UCSD-AML1 (cell line): ENCODE measurements at regions not wholly inside any gene's neighbourhood (a gene's known extent, or its start where the extent isn't known, plus 50 kb on each side); places are given as distances from the start of the nearest gene placed in this dataset.

Experiments
- DNase-seq: peaks from one replicate; lab custom pipeline; 2025; ENCODE audit not compliant: unreplicated experiment; lab: John Stamatoyannopoulos, UW

DNA sequence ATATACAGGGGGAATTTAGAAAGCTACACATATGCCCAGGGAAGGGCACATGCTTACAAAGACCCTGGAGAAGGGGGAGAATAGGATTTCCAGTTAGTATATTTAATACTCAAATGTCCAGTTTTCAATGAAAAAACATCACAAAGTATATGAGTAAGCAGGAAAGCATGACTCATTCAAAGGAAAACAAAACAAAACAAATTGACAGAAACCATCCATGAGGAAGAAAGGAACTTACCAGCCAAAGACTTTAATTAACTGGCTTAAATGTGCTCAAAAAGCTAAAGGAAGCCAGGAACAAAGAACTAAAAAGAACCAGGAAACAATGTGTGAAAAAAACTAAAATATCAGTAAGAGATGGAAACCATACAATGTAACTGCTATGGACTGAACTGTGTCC, 716.2 kb upstream of the ARGLU1 start:
- no peak for DNase-seq

DNA sequence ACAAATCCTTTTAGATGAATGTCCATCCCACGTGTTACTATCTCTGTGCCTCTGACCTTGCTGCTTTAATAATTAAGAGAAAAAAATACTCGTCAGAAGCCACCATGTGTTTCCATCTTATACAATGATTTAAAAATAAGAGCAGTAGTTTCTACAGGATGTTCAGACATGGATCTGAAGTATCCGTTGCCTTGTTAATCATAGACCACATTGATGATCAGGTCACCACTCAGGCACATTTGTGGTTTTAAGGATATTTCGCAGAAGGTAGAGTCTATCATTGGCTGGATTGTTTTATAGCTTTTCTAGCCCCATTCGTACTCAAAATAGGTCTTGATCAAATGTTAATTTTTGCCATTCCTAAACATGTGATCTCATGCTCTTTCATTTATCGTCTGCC, 710.0 kb upstream of the ARGLU1 start:
- DNase-seq, result no peak

- DNase-seq, result no peak
These were observed 709.0 kb upstream of the ARGLU1 start for GRCh38 chr13:107276936-107277335.

DNA sequence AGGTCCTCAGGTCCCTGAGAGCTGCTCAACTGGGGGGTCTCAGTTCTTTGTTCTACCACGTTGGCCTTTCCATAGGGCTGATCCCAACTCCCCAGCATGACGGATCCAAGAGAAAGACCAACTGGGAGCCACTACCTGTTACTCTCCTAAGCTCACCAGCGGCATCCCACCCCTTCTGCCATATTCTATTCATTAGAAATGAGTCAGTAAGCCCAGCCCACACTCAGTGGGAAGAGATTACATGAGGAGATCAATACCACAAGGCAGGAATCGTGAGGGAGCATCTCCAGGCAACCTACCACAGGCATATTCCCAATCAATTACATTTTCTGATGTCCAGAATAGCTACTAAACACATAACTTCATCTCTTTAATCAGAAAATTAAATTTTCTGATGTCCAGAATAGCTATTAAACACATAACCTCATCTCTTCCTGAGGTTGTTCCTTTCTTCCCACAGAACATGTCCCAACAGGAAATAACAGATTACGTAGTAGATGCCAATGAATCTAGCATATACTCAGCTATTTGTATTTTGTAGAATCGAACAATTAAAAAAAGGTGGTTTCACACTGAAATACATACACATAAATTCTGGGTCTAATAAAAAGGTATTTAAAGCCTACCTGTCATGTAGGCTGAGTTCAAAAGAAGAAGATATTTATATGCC, 708.1 kb upstream of the ARGLU1 start:
- DNase-seq, result no peak

DNA sequence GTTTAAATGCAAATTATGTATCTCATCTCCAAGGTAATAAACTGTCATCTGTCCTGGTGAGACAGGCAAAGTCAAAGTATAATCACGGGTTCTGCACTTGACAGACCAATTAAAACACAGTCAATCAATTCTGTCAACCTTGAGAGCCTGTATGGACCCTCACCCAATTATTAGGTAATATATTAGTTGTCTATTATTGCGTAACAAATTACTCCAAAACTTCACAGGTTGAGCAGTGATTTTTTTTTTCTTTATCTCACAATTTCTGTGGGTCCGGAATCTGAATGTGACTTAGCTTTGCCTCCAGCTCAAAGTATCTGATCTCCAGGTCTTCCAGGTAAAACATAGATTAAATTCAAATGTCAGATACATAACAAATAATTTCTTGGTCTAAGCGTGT, 707.4 kb upstream of the ARGLU1 start:
- DNase-seq, result no peak

- no peak for DNase-seq
These were observed 703.3 kb upstream of the ARGLU1 start for GRCh38 chr13:107271227-107271626.

DNA sequence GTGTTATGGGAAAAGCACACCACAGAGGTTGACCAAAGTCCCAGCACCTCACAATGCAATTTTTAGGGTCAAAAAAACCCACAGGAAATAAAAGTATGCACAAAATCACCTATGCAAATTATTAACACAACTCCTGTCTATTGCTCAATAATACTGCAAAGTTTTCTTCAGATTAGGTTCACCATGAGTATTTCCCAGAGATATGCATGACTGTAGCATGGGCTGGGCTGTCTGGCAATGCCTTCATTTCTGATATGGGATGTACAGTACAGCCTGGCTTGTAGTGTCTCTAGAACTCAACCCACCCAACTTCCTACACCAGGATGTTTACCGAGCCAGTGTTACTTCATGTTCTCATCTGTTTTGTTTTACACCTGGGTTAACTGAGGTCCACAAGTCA, 698.7 kb upstream of the ARGLU1 start:
- no peak for DNase-seq

DNA sequence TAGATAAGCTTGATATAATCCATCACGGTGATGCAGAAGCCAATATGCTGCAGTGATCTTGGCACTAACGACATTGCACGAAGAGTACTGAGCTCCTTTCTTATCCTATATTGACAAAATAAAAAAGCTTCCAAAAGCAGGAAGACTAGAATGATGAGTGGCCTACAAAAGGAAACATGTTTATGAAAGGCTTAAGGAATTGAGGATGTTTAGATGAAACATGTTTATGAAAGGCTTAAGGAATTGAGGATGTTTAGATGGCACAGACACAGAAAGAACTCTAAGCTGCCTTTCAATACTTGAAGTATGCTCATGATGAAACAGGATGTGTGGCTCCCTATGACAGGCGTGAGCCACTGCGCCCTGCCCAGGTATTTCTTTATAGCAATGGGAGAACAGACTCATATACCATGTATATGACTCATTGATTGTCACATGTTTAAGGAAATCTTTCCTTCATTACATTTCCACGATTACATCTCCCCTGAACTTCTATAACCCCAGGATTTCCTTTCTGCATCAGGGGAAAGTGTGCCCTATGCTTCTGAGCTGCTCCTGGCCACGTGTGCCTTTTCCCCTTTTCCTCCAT, 690.8 kb upstream of the ARGLU1 start:
- no peak for DNase-seq

GRCh38 chr13:107254392-107254791, 686.5 kb upstream of the ARGLU1 start:
- DNase-seq, result no peak

GRCh38 chr13:107252428-107252827, 684.5 kb upstream of the ARGLU1 start:
- no peak for DNase-seq

DNA sequence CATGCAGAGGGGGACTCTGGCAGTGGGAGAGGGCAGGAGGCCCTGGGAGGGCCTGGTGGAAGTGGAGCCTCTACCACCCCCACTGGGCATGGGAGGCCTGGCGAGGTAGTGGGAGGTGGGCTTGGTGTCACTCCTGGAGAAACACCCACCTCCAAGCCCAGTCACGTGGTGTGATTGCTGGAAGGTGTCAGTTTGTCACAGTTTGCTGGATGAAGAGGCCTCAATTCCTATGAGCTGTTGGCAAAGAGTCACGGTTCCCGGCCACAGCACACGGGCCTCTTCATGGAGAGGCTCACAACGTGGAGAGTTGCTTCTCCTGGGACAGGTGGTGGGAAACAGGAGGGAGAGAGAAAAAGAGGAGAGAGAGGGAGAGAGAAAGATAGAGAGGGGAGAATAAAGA, 684.1 kb upstream of the ARGLU1 start:
- DNase-seq, result no peak

- no peak for DNase-seq
These were observed 683.4 kb upstream of the ARGLU1 start for GRCh38 chr13:107251341-107251740.

- DNase-seq, result no peak
These were observed 682.7 kb upstream of the ARGLU1 start for GRCh38 chr13:107250628-107251027.

GRCh38 chr13:107244241-107244640, 676.3 kb upstream of the ARGLU1 start:
- no peak for DNase-seq

GRCh38 chr13:107242138-107242537, 674.2 kb upstream of the ARGLU1 start:
- no peak for DNase-seq

GRCh38 chr13:107241381-107241780, 673.4 kb upstream of the ARGLU1 start:
- no peak for DNase-seq

GRCh38 chr13:107239213-107239612, 671.3 kb upstream of the ARGLU1 start:
- no peak for DNase-seq

DNA sequence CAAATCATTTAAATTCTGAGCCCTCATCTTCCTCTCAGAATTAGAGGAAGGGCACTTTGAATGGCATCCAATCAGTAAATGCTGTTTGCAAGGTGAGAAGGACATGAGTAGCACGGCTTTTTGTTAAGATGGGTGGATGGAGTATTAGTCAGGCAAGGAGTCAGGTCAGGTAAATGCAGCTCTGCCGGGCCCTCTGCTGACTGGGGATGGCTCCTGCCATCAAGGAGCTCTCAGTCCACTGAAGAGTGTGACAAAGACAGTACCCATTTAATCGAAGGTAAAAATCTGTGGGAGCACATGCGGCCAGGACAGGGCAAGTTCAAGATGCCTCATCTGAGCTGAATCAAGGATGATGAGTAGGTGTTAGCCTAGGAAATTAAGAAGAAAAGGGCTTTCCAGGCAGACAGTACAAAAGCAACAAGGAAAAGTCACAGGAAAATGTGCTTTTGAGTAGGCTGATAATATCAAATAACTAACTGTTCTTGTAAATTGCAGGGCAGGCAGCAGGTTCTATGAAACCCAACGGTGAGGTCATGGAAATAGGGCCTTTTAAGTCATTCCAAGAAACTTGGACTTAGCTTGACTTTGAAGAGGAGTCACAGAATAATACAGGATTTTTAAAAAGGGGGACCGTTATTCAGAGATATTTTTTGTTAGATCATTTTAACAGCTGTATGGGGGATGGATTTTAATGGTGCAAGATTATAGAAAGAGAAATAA, 670.5 kb upstream of the ARGLU1 start:
- DNase-seq, result no peak

DNA sequence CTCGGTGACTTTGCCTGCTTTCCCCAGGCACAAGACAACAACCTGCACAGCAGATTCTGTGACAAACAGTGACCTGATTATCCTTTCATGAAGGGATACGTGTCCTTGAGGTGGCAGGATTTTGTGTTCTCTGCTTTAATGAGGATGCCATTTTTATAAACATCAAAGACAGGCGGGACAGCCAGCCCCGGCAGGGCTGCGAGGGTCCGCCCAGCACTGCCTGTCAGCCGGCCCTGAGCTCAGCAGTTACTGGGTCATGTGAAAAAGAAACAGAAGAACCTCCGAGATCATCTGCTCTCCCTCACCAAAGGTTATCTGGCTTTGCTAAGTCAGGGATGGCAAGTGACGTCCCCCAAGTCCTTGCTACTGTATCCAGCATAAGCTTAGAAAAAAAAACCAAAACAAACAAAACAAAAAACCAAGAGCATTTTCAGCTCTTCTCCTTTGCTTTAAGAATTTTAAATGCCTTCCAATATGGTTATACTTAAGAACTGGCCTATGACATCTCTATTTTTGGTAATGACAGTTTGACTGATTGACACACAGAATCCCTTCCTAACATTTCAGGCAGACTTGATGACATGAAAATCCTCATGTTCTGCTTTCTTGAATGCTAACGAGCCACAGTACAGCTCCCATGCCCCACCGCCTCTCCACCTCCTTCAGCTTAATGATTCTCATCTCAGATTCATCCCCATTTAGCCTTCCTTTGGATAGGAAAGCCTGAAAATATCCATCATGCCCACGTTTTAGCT, 666.6 kb upstream of the ARGLU1 start:
- DNase-seq, result no peak

DNA sequence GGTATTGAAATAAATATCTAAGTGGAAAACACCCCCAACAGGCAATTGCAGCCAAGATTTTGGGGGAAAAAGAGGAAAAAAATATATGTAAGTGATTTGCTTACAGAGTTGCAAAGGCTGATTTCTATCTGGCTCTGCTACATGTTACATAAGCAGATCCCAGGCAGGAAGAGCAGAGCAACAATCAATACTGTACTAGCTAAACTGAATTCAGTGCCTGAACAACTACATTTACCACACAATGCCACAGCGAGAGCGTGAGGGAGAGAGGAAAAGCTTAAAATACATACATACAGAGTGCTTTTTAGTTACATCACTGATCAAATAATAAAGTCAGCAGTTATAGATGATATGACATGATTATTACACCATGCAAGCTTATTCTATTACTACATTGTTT, 665.6 kb upstream of the ARGLU1 start:
- DNase-seq, result no peak

DNA sequence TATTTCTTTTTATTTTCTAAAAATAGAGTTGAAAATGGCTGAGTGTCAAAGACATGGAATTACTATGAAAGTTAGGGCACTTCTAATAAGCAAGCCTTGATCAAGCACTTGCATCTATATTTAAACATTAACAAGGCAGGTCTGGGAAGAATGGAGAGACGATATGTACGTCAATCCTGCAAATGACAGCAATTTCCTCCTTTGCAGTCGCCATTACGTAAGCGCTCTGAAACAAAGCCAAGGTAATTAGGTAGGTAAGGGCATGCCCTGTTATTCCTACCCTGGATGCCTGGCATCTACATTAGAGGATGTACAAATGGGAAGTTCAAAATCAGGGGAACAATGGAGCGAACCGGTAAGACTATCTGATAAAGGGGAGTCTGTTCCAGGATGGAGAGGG, 664.0 kb upstream of the ARGLU1 start:
- DNase-seq, result no peak

DNA sequence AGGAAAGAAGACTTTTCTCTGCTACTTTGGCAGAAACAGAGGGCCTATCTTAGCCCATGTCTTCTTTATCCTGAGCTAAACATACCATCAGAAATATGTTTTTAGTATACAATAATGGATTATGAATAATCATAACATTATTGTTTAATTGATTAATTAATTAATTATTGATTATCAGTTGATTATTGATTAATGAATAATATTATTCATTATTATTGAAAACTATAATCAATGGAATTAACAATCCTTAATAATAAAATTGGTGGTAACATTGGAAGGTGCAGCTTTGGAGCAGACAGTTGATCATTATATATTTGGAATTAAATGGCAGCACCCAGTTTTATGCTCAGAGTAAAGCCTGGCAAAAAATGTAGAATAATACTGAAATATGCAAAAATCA, 655.9 kb upstream of the ARGLU1 start:
- DNase-seq, result no peak
